Left ventricle myocardium inferior (tissue), 1 donor: ENCODE measurements at regions not wholly inside any gene's neighbourhood (a gene's known extent, or its start where the extent isn't known, plus 50 kb on each side); places are given as distances from the start of the nearest gene placed in this dataset.
A peak's percentile ranks its signal among the peaks of the same experiment; 100 is the strongest.

Experiments used
- DNase-seq: peaks from one replicate; pipeline ENCODE4 v3.0.0-alpha.2; 2020
- H3K27ac ChIP-seq: fragments of 200-600 bp; replicated peaks from 2 replicates; pipeline ENCODE4 v1.8.0; 2021
- H3K27me3 ChIP-seq: fragments of 200-600 bp; 2 replicates; pipeline ENCODE4 v1.8.0; 2021; ENCODE audit warnings: low read depth
- H3K36me3 ChIP-seq: fragments of 200-600 bp; 2 replicates; pipeline ENCODE4 v1.8.0; 2021
- H3K4me1 ChIP-seq: fragments of 200-600 bp; 2 replicates; pipeline ENCODE4 v1.8.0; 2021
- H3K4me3 ChIP-seq: fragments of 200-600 bp; 2 replicates; pipeline ENCODE4 v1.8.0; 2021; ENCODE audit warnings: mild to moderate bottlenecking, moderate library complexity
- H3K9me3 ChIP-seq: fragments of 200-600 bp; replicated peaks from 2 replicates; pipeline ENCODE4 v1.8.0; 2021
- intact Hi-C: fragments of 100-400 bp; cut with micrococcal nuclease; formaldehyde crosslinking; loops from one replicate; pipeline ENCODE4 v1.11.0; 2022
- TF ChIP-seq, protein P1 (sequence below): fragments of 200-600 bp; IDR thresholded peaks from 2 replicates; pipeline ENCODE4 v1.8.0; 2021; ENCODE audit warnings: antibody characterized with exemption, mild to moderate bottlenecking, borderline replicate concordance
- donor health status: DM: no; HTN: yes; CAD: no; lungs with severe emphysema.

GRCh38 chr6:37102299-37103168 lies 67.4 kb upstream of the PIM1 start:
- intact Hi-C loops, result no loop called here
- TF ChIP-seq, protein P1, sequence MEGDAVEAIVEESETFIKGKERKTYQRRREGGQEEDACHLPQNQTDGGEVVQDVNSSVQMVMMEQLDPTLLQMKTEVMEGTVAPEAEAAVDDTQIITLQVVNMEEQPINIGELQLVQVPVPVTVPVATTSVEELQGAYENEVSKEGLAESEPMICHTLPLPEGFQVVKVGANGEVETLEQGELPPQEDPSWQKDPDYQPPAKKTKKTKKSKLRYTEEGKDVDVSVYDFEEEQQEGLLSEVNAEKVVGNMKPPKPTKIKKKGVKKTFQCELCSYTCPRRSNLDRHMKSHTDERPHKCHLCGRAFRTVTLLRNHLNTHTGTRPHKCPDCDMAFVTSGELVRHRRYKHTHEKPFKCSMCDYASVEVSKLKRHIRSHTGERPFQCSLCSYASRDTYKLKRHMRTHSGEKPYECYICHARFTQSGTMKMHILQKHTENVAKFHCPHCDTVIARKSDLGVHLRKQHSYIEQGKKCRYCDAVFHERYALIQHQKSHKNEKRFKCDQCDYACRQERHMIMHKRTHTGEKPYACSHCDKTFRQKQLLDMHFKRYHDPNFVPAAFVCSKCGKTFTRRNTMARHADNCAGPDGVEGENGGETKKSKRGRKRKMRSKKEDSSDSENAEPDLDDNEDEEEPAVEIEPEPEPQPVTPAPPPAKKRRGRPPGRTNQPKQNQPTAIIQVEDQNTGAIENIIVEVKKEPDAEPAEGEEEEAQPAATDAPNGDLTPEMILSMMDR, result peak; percentile 24
- Histone ChIP-seq H3K9me3 (no peaks in the 10 kb centered on the region), H3K36me3 (no peaks in the 10 kb centered on the region), H3K4me1 (peaks cover 32% of the 10 kb centered on the region), H3K4me3 (peak overlapping the region; percentile 61), H3K27me3 (no peaks in the 10 kb centered on the region), H3K27ac (peak overlapping the region; percentile 94)
- peak; percentile 87 for DNase-seq

DNA sequence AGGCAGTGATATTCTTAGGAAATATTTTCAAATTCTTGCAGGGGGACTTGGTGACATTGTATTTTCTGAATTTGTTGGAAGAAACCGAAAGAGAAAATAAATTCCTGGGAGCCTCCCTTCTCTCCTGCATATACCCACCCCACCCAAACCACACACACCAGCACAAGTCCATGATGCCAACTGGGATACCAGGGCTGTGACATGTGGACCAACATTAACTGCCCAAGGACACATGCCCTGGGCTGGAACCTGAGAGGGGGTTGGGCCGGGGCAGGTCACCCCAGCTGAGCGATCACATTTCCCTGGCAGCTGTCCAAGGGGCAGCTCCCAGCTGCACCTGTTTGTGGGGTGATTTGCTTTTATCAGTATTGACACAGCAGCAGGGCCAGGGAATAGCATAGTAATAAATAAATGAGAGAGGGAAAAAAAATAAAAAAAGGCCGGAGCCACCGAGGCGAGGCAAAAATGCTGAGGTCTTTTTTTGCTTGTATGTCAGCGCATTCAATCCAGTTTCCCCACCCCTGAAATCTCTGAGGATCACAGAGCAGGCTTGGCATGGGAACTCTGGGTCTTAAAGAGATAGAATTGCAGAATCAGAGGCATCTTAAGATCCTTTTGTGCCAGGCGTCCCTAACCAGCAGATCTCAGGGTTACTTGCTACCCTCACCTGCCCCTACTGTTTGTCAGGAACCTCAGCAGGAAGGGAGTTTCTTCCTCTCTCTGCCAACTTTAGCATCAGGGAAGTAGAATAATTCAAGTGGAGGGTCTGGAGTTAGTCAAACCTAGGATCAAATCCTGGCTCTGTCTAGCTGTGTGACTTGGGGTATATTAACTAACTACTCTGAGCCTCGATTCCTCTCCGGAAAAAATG lies 66.5 kb upstream of the PIM1 start:
- H3K9me3 ChIP-seq, result no peaks in the 10 kb centered on the region
- peak overlapping the region; percentile 94 for H3K27ac ChIP-seq
- no peaks in the 10 kb centered on the region for H3K27me3 ChIP-seq
- TF ChIP-seq, protein P1, result no peak
- H3K4me3 ChIP-seq, result peak overlapping the region; percentile 61
- intact Hi-C loops, result no loop called here
- peaks cover 32% of the 10 kb centered on the region for H3K4me1 ChIP-seq
- peak; percentile 60 for DNase-seq
- no peaks in the 10 kb centered on the region for H3K36me3 ChIP-seq

DNA sequence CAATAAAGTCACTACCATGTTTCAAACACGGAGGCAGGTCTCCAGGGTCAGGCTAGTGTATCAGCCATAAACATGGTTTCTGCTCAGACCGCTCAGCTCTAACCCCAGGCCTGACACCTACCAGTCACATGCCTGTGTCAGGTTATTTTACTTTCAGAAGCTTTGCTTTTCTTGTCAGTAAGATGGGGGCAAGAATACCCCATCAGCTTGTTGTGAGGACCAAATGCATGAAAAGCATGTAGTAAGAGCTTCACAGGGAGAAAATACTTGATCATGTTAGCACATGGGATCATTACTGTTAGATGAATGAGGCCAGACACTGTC lies 65.2 kb upstream of the PIM1 start:
- H3K4me3 ChIP-seq, result no peak overlapping the region
- no peak for DNase-seq
- peaks cover 35% of the 10 kb centered on the region for H3K4me1 ChIP-seq
- peak overlapping the region; percentile 94 for H3K27ac ChIP-seq
- H3K9me3 ChIP-seq, result no peaks in the 10 kb centered on the region
- no peaks in the 10 kb centered on the region for H3K36me3 ChIP-seq
- TF ChIP-seq, protein P1, result no peak
- H3K27me3 ChIP-seq, result no peaks in the 10 kb centered on the region
- intact Hi-C loops, result no loop called here

DNA sequence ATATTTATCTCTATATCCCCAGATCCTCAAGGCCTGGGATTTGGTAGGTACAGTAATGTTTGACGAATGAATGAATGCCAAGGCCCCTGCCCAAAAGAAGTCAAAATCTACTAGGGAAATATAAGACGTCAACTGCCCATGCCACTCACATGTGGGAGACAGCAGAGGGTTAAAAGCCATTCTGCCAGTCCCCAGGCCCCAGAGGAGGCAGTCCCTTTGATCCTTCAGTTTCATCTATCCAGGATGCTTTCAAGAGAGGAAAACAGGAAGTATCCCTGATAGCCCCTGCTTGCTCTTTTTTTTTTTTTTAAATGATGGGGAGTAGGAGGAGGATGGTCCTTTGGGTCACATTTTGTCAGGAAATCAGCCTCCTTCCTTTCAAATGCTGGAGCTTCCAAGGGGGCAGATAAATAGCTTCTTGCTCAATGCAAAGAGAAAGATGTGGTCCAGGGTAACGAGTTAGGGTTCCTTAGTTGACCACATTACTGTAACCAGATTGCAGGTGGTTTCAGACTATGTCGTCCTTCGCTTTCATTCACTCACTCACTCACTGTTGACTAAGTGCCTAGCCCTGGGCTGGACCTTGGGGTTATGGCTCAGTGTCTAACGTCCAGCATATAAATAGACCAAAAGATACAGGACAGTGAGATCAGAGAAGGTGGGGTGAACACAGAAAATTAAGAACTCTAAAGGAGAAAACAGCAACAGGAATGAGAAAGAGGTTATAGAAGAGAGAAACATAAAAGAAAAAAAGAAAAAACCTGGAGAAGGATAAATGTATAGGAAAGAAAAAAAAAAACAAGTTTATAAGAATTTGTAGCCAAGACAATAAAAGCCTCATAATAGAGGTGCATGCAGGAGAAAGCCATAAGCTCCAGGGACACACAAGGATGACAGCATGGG lies 64.6 kb upstream of the PIM1 start:
- Histone ChIP-seq H3K9me3 (no peaks in the 10 kb centered on the region), H3K4me3 (no peak overlapping the region), H3K27ac (no peak overlapping the region), H3K36me3 (no peaks in the 10 kb centered on the region), H3K4me1 (peaks cover 35% of the 10 kb centered on the region), H3K27me3 (no peaks in the 10 kb centered on the region)
- DNase-seq, result no peak
- intact Hi-C loops, result no loop called here
- TF ChIP-seq, protein P1, result no peak

- no peaks in the 10 kb centered on the region for H3K9me3 ChIP-seq
- H3K4me1 ChIP-seq, result peaks cover 35% of the 10 kb centered on the region
- H3K36me3 ChIP-seq, result no peaks in the 10 kb centered on the region
- no peak overlapping the region for H3K27ac ChIP-seq
- intact Hi-C loops, result no loop called here
- no peaks in the 10 kb centered on the region for H3K27me3 ChIP-seq
- DNase-seq, result no peak
- no peak overlapping the region for H3K4me3 ChIP-seq
- TF ChIP-seq, protein P1, result no peak
Measured at GRCh38 chr6:37106051-37106363, 63.9 kb upstream of the PIM1 start.
